OCI-LY3 (cell line): ENCODE measurements at regions not wholly inside any gene's neighbourhood (a gene's known extent, or its start where the extent isn't known, plus 50 kb on each side); places are given as distances from the start of the nearest gene placed in this dataset.

Source experiments
- H2AFZ ChIP-seq: fragments of 200-600, 300-600 bp; shearing (Covaris generic); 2 replicates; pipeline ENCODE4 v1.6.0; 2014; ENCODE audit warnings: antibody characterized with exemption, low read depth, low read length
- H3K27ac ChIP-seq: fragments of 200-600, 300-600 bp; sonication (generic); 2 replicates; pipeline ENCODE4 v1.5.1; 2014; ENCODE audit warnings: mild to moderate bottlenecking, low read length, moderate library complexity, mixed read lengths
- H3K27me3 ChIP-seq: fragments of 200-600, 300-600 bp; sonication (generic); 2 replicates; pipeline ENCODE4 v1.6.1; 2014; ENCODE audit warnings: low read depth, low read length, mixed read lengths
- H3K36me3 ChIP-seq: fragments of 200-600, 300-600 bp; sonication (generic); replicated peaks from 2 replicates; pipeline ENCODE3; 2014; ENCODE audit warnings: low read depth, low read length, mixed read lengths
- H3K4me1 ChIP-seq: fragments of 300-600, 200-600 bp; sonication (generic); 2 replicates; pipeline ENCODE4 v1.6.1; 2014; ENCODE audit warnings: low read length, mixed read lengths
- H3K4me2 ChIP-seq: fragments of 200-600, 300-600 bp; sonication (generic); 2 replicates; pipeline ENCODE4 v1.6.1; 2014; ENCODE audit warnings: low read length, mixed read lengths
- H3K4me3 ChIP-seq: fragments of 300-600, 200-600 bp; sonication (generic); 2 replicates; pipeline ENCODE4 v1.5.1; 2014; ENCODE audit warnings: antibody characterized with exemption, mild to moderate bottlenecking, low read length, moderate library complexity
- H3K79me2 ChIP-seq: fragments of 300-600, 200-600 bp; shearing (Covaris generic); 2 replicates; pipeline ENCODE4 v1.6.1; 2014; ENCODE audit warnings: mild to moderate bottlenecking, low read length, mixed read lengths
- H3K9ac ChIP-seq: fragments of 300-600, 200-600 bp; shearing (Covaris generic); 2 replicates; pipeline ENCODE4 v1.6.0; 2014; ENCODE audit warnings: mild to moderate bottlenecking, low read length, moderate library complexity
- H3K9me3 ChIP-seq: fragments of 200-600, 300-600 bp; shearing (Covaris generic); 2 replicates; pipeline ENCODE4 v1.6.1; 2014; ENCODE audit warnings: low read length, mixed read lengths; ENCODE audit not compliant: insufficient read depth
- H4K20me1 ChIP-seq: fragments of 200-600, 300-600 bp; sonication (generic); 2 replicates; pipeline ENCODE4 v1.6.1; 2016; ENCODE audit warnings: low read length, mixed read lengths; ENCODE audit not compliant: insufficient read depth
- CTCF ChIP-seq: fragments of 200-600, 300-600 bp; sonication (generic); IDR thresholded peaks from 2 replicates; pipeline ENCODE4 v1.5.1; 2014; ENCODE audit warnings: antibody characterized with exemption, low read length, low read depth
- EZH2phosphoT487 ChIP-seq: fragments of 200-600 bp; shearing (Covaris generic); IDR thresholded peaks from 2 replicates; pipeline ENCODE4 v1.6.1; 2018; ENCODE audit warnings: antibody characterized with exemption, mixed run types, low read depth

GRCh38 chr9:90368928-90369327, 273.7 kb downstream of the DIRAS2 start:
- H3K4me1 ChIP-seq = no peaks in the 10 kb centered on the region
- no peaks in the 10 kb centered on the region for H3K79me2 ChIP-seq
- H3K36me3 ChIP-seq = no peaks in the 10 kb centered on the region
- H3K9me3 ChIP-seq = no peaks in the 10 kb centered on the region
- H3K27ac ChIP-seq = no peak overlapping the region
- TF ChIP-seq EZH2phosphoT487 = no peak
- TF ChIP-seq CTCF = no peak
- H4K20me1 ChIP-seq = no peaks in the 10 kb centered on the region
- H3K9ac ChIP-seq = no peak overlapping the region
- H3K4me2 ChIP-seq = no peak overlapping the region
- no peak overlapping the region for H2AFZ ChIP-seq
- no peak overlapping the region for H3K4me3 ChIP-seq
- H3K27me3 ChIP-seq = no peaks in the 10 kb centered on the region

- no peaks in the 10 kb centered on the region for H3K36me3 ChIP-seq
These were observed 262.9 kb downstream of the DIRAS2 start for GRCh38 chr9:90379771-90380170.

GRCh38 chr9:90385146-90385545, 257.5 kb downstream of the DIRAS2 start:
- Histone ChIP-seq H3K4me1 (no peaks in the 10 kb centered on the region), H4K20me1 (no peaks in the 10 kb centered on the region), H2AFZ (no peak overlapping the region), H3K9ac (no peak overlapping the region), H3K4me3 (no peak overlapping the region), H3K27me3 (peaks cover 3% of the 10 kb centered on the region; the same call in 1 of the 2 replicates), H3K27ac (no peak overlapping the region), H3K4me2 (no peak overlapping the region), H3K9me3 (no peaks in the 10 kb centered on the region), H3K79me2 (no peaks in the 10 kb centered on the region), H3K36me3 (no peaks in the 10 kb centered on the region)
- TF ChIP-seq CTCF = no peak
- no peak for TF ChIP-seq EZH2phosphoT487

More at GRCh38 chr9:90379771-90380170, 262.9 kb downstream of the DIRAS2 start:
- H3K27ac ChIP-seq = no peak overlapping the region
- H3K4me1 ChIP-seq = no peaks in the 10 kb centered on the region
- no peaks in the 10 kb centered on the region for H4K20me1 ChIP-seq
- H2AFZ ChIP-seq = no peak overlapping the region
- TF ChIP-seq CTCF (no peak), EZH2phosphoT487 (no peak)
- no peak overlapping the region for H3K4me2 ChIP-seq
- no peak overlapping the region for H3K4me3 ChIP-seq
- H3K9ac ChIP-seq = no peak overlapping the region
- H3K79me2 ChIP-seq = no peaks in the 10 kb centered on the region
- H3K9me3 ChIP-seq = no peaks in the 10 kb centered on the region
- peaks cover 10% of the 10 kb centered on the region; the same call in 1 of the 2 replicates for H3K27me3 ChIP-seq

GRCh38 chr9:90393365-90394152, 249.1 kb downstream of the DIRAS2 start:
- H4K20me1 ChIP-seq = no peaks in the 10 kb centered on the region
- no peak overlapping the region for H3K4me2 ChIP-seq
- H3K79me2 ChIP-seq = no peaks in the 10 kb centered on the region
- no peak overlapping the region for H3K27ac ChIP-seq
- no peaks in the 10 kb centered on the region for H3K9me3 ChIP-seq
- no peaks in the 10 kb centered on the region for H3K27me3 ChIP-seq
- no peaks in the 10 kb centered on the region for H3K36me3 ChIP-seq
- no peaks in the 10 kb centered on the region for H3K4me1 ChIP-seq
- TF ChIP-seq CTCF (no peak), EZH2phosphoT487 (no peak)
- H3K9ac ChIP-seq = no peak overlapping the region
- H2AFZ ChIP-seq = no peak overlapping the region
- H3K4me3 ChIP-seq = no peak overlapping the region
